Right atrium auricular region (tissue), 2 donors: ENCODE measurements at regions not wholly inside any gene's neighbourhood (a gene's known extent, or its start where the extent isn't known, plus 50 kb on each side); places are given as distances from the start of the nearest gene placed in this dataset.

Experiments
- DNase-seq: peaks from one replicate; pipeline ENCODE4 v3.0.0-alpha.2; 2019; ENCODE audit warnings: low spot score
- H3K27ac ChIP-seq, 2 donors: fragments of 200-600 bp; sonication (generic); 1 replicate in 1 of 2; 2 replicates in 1 of 2; pipeline ENCODE4 v1.5.1; 2016 to 2019
- H3K27me3 ChIP-seq, 2 donors: fragments of 200-600 bp; sonication (generic); one replicate each; pipeline versions ENCODE4 v1.5.1 to v1.6.0; 2017 to 2019
- H3K36me3 ChIP-seq: fragments of 200-600 bp; sonication (generic); one replicate; pipeline ENCODE4 v1.5.1; 2016
- H3K4me1 ChIP-seq, 2 donors: fragments of 200-600 bp; sonication (generic); one replicate each; pipeline versions ENCODE4 v1.5.1 to v1.6.0; 2017 to 2019
- H3K4me3 ChIP-seq, 2 donors: fragments of 200-600 bp; sonication (generic); 1 replicate in 1 of 2; 2 replicates in 1 of 2; pipeline ENCODE4 v1.5.1; 2017 to 2019; ENCODE audit warnings: mild to moderate bottlenecking in 1 of 2, moderate library complexity in 1 of 2
- H3K9me3 ChIP-seq, 2 donors: fragments of 200-600 bp; sonication (generic); one replicate each; pipeline ENCODE4 v1.5.1; 2019
- TF ChIP-seq, protein P1 (sequence below), 2 donors: fragments of 200-600 bp; sonication (generic); IDR thresholded peaks; one replicate each; pipeline ENCODE4 v1.5.1; 2019; ENCODE audit warnings: antibody characterized with exemption in 2 of 2

DNA sequence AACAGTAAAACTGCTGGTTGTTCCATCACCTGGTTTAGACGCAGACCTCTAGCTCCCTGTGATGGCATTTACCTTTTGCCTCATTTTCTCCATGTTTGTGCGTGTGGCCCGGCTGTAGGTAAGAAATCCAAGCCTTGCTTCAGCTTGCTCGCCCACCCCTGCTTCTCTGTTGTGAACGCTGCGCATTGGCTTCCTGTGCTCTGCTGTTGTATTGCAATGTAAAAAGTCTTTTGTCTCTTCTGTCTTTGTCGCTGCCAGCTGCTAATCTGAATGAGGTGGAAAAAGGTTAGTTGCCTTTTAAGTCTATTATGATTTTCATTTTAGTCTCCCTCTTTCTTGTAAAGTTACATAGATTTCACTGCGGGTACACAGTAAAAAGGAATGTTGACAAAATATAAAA lies 127.3 kb upstream of the PACRGL start:
- DNase-seq, result no peak
- H3K36me3 ChIP-seq, result no peaks in the 10 kb centered on the region
- H3K27me3 ChIP-seq, result no peaks in the 10 kb centered on the region
- no peaks in the 10 kb centered on the region for H3K9me3 ChIP-seq
- no peak overlapping the region for H3K27ac ChIP-seq
- H3K4me1 ChIP-seq, result no peaks in the 10 kb centered on the region
- H3K4me3 ChIP-seq, result no peak overlapping the region
- TF ChIP-seq, protein P1, sequence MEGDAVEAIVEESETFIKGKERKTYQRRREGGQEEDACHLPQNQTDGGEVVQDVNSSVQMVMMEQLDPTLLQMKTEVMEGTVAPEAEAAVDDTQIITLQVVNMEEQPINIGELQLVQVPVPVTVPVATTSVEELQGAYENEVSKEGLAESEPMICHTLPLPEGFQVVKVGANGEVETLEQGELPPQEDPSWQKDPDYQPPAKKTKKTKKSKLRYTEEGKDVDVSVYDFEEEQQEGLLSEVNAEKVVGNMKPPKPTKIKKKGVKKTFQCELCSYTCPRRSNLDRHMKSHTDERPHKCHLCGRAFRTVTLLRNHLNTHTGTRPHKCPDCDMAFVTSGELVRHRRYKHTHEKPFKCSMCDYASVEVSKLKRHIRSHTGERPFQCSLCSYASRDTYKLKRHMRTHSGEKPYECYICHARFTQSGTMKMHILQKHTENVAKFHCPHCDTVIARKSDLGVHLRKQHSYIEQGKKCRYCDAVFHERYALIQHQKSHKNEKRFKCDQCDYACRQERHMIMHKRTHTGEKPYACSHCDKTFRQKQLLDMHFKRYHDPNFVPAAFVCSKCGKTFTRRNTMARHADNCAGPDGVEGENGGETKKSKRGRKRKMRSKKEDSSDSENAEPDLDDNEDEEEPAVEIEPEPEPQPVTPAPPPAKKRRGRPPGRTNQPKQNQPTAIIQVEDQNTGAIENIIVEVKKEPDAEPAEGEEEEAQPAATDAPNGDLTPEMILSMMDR (IDR thresholded peaks at IDR 0.05), result no peak

DNA sequence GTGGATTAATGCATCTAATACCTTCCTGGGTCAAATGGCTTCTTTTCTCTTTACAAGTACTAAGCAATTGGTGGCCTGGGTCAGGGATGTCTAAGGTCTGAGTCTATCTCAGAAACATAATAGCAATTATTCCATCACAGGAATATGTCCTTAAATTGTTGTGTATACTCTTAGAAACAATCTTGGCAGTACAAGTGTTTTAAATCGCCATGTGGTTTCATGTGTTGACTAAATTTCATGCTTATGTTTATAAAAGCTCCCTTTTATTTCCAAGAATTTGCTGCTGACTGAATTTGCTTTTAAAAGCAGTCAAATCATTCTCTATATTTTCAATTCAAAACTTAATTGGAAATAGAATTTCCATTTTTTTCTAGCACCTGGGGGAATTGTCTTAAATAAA lies 125.3 kb upstream of the PACRGL start:
- no peak overlapping the region for H3K4me3 ChIP-seq
- H3K36me3 ChIP-seq, result no peaks in the 10 kb centered on the region
- TF ChIP-seq, protein P1 (IDR thresholded peaks at IDR 0.05), result no peak
- H3K27me3 ChIP-seq, result no peaks in the 10 kb centered on the region
- H3K9me3 ChIP-seq, result no peaks in the 10 kb centered on the region
- H3K27ac ChIP-seq, result no peak overlapping the region
- no peaks in the 10 kb centered on the region for H3K4me1 ChIP-seq
- no peak for DNase-seq

DNA sequence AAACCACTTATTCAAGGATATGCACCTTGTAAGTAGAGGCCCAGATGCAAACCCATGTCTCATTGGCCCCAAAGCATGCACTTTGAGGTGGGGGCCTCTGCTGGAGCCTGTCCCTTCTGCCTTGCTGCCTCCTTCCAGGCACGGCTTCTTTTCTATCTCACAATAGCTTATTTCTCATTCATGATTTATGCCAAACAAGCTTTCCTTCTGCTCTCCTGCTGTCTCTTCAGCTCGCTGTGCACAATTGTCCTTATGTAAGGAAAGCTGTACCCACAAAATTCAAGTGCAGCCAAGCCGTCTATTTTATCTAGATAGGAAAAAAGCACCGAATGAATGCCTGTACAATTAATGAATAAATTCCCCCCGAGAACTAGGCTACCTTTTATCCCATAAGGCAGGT lies 124.8 kb upstream of the PACRGL start:
- no peak overlapping the region for H3K4me3 ChIP-seq
- no peaks in the 10 kb centered on the region for H3K9me3 ChIP-seq
- no peaks in the 10 kb centered on the region for H3K4me1 ChIP-seq
- no peaks in the 10 kb centered on the region for H3K36me3 ChIP-seq
- no peak for DNase-seq
- TF ChIP-seq, protein P1 (IDR thresholded peaks at IDR 0.05), result no peak
- no peak overlapping the region for H3K27ac ChIP-seq
- no peaks in the 10 kb centered on the region for H3K27me3 ChIP-seq

DNA sequence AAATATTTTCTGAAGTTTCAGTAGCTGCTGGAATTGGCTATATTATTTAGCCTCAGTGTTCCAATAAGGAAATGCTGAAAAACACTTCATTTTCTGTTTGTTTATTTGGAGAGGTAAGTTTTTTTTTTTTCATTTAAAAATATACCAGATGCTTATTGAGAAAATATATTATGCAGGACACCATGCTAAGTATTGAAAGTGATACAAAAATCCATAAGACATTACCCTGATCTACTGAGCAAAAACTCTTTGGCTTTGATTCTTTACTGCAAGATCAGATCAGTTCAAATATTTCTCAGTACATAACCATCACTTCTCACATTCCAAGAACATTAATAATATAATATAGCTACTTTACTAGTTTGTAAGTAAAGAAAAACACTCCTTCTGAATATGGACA lies 123.4 kb upstream of the PACRGL start:
- DNase-seq, result no peak
- Histone ChIP-seq H3K9me3 (no peaks in the 10 kb centered on the region), H3K36me3 (no peaks in the 10 kb centered on the region), H3K4me1 (no peaks in the 10 kb centered on the region), H3K4me3 (no peak overlapping the region), H3K27me3 (no peaks in the 10 kb centered on the region), H3K27ac (no peak overlapping the region)
- TF ChIP-seq, protein P1 (IDR thresholded peaks at IDR 0.05), result no peak

DNA sequence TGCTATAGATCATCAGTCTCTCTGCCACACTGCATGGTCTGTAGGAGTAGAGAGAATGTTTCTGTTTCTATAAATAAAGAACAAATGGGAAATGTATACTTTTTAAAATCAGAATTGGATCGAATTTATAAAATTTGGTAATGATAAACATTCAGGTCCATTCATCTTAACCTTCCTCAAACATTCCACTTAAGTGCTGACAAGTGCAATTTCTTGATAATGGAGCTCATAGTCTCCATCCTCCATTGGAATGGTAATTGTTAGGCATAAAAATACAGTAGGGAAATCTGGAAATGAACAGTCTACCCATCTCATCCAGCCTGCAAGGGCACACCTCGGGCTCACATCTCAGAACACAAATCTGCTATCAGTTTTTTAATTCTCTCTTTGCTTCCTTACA lies 122.6 kb upstream of the PACRGL start:
- Histone ChIP-seq H3K9me3 (no peaks in the 10 kb centered on the region), H3K27me3 (no peaks in the 10 kb centered on the region), H3K36me3 (no peaks in the 10 kb centered on the region), H3K4me3 (no peak overlapping the region), H3K27ac (no peak overlapping the region), H3K4me1 (no peaks in the 10 kb centered on the region)
- TF ChIP-seq, protein P1 (IDR thresholded peaks at IDR 0.05), result no peak
- DNase-seq, result no peak

DNA sequence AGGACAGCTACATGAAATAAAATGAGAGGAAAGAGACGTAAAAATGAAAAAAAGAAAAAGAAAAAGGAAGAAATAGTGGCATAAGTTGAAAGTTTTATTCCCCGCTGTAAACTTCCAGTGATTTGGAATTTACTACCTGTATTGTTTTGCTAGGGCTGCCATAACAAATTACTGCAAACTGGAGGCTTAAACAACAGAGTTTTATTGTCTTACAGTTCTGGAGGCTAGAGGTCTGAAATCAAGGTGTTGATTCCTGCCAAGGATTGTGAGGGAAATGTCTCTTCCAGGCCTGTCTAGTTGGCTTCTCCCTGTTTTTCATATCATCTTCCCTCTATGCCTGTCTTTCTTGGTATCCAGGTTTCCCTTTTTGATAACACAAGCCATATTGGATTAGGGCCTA lies 119.4 kb upstream of the PACRGL start:
- no peaks in the 10 kb centered on the region for H3K27me3 ChIP-seq
- no peak for DNase-seq
- no peaks in the 10 kb centered on the region for H3K36me3 ChIP-seq
- H3K27ac ChIP-seq, result no peak overlapping the region
- H3K4me3 ChIP-seq, result no peak overlapping the region
- H3K9me3 ChIP-seq, result no peaks in the 10 kb centered on the region
- no peaks in the 10 kb centered on the region for H3K4me1 ChIP-seq
- TF ChIP-seq, protein P1 (IDR thresholded peaks at IDR 0.05), result no peak
